ENCODE measurements at regions not wholly inside any gene's neighbourhood (a gene's known extent, or its start where the extent isn't known, plus 50 kb on each side); places are given as distances from the start of the nearest gene placed in this dataset.

GRCh38 chr11:19315511-19315910 is 74.8 kb upstream of the E2F8 start:
- TF ChIP-seq CTCF (IDR thresholded peaks at IDR 0.05) = no peak
- 76 to 83% methylated on average over 2 of the region's 2 CpGs for WGBS, 2 donors
- H3K4me3 ChIP-seq = no peak overlapping the region
- DNase-seq (no peak), ATAC-seq (no peak)
- peaks cover 0 to 13% (median 3%) of the 10 kb centered on the region in 9 donors for H3K4me1 ChIP-seq
- intact Hi-C loops (cut with DNase I) = loop anchor here in 5 of 10 donors (2.0 to 10.0 kb wide), 5 partner anchors 239 to 439 kb away; no protein-coding TSS in a partner anchor
- no peaks in the 10 kb centered on the region for H3K36me3 ChIP-seq
- H3K9me3 ChIP-seq = no peaks in the 10 kb centered on the region
- H3K27ac ChIP-seq = no peak overlapping the region
- peaks cover 0 to 9% (median 0%) of the 10 kb centered on the region in 7 donors for H3K27me3 ChIP-seq

- peaks cover 0 to 13% (median 3%) of the 10 kb centered on the region in 9 donors for H3K4me1 ChIP-seq
- H3K27me3 ChIP-seq = peaks cover 0 to 5% (median 0%) of the 10 kb centered on the region in 7 donors
- no peak for DNase-seq
- intact Hi-C loops (cut with DNase I) = loop anchor here in 8 of 10 donors (5.0 to 10.0 kb wide), 5 partner anchors 238 to 442 kb away; no protein-coding TSS in a partner anchor
- no peak for ATAC-seq
- no peaks in the 10 kb centered on the region for H3K9me3 ChIP-seq
- 68 to 83% methylated on average over 1 of the region's 1 CpG for WGBS, 2 donors
- TF ChIP-seq CTCF (IDR thresholded peaks at IDR 0.05) = no peak
- H3K36me3 ChIP-seq = no peaks in the 10 kb centered on the region
- no peak overlapping the region for H3K4me3 ChIP-seq
- no peak overlapping the region for H3K27ac ChIP-seq
Measured at GRCh38 chr11:19313140-19313539, 72.4 kb upstream of the E2F8 start.

- intact Hi-C loops (cut with DNase I) = loop anchor here (1.0 to 10.0 kb wide), 7 partner anchors 237 to 443 kb away; no protein-coding TSS in a partner anchor
- H3K36me3 ChIP-seq = no peaks in the 10 kb centered on the region
- no peak overlapping the region for H3K4me3 ChIP-seq
- TF ChIP-seq CTCF (IDR thresholded peaks at IDR 0.05) = peak; percentile 60 to 89 (median 83)
- ATAC-seq (peak; percentile 83 to 91 (median 86)), DNase-seq (peak; percentile 53 to 71)
- peaks cover 0 to 5% (median 0%) of the 10 kb centered on the region in 9 donors for H3K4me1 ChIP-seq
- no peak overlapping the region for H3K27ac ChIP-seq
- WGBS, 2 donors = 32 to 35% methylated on average over 3 of the region's 3 CpGs
- H3K9me3 ChIP-seq = no peaks in the 10 kb centered on the region
- peaks cover 0 to 8% (median 0%) of the 10 kb centered on the region in 7 donors for H3K27me3 ChIP-seq
Measured at GRCh38 chr11:19311308-19312030, 70.7 kb upstream of the E2F8 start.

GRCh38 chr11:19307498-19307897 is 66.8 kb upstream of the E2F8 start:
- no peak for ATAC-seq
- Histone ChIP-seq H3K4me3 (no peak overlapping the region), H3K27me3 (peaks cover 0 to 8% (median 0%) of the 10 kb centered on the region in 7 donors), H3K9me3 (no peaks in the 10 kb centered on the region), H3K4me1 (peaks cover 0 to 4% (median 0%) of the 10 kb centered on the region in 9 donors), H3K36me3 (no peaks in the 10 kb centered on the region), H3K27ac (no peak overlapping the region)
- DNase-seq = no peak
- WGBS, 2 donors = 47 to 62% methylated on average over 6 of the region's 6 CpGs
- no peak for TF ChIP-seq CTCF (IDR thresholded peaks at IDR 0.05)
- intact Hi-C loops (cut with DNase I) = no loop called here

Measured in heart right ventricle (tissue), 16 donors.